ENCODE measurements at regions not wholly inside any gene's neighbourhood (a gene's known extent, or its start where the extent isn't known, plus 50 kb on each side); places are given as distances from the start of the nearest gene placed in this dataset.
"Not testable (repeated sequence)": the region's sequence is repeated elsewhere in the genome, so short reads cannot be mapped to it uniquely, and the experiment has no call there.

GRCh38 chr14:30158299-30158698, 230.7 kb upstream of the PRKD1 start:
- DNase-seq, result no peak

DNA sequence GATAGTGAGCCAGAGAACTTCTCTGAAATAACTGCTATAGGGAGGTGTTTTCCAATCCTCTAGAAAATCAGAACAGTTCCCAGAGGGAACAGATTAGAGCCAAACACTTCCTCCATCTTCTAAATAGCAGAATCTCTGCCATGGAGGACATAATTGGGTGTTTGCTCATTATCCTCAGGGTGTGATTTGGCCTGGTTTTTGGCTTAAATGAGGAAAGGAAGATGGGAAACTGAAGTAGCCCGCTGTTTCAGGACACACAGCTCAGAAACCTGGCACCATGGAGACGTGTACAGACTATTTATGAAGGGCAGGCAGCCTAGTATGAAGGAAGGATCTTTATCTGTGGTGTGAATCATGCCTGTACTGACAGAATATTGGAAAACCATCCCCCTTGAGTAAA, 231.7 kb upstream of the PRKD1 start:
- no peak for DNase-seq

DNA sequence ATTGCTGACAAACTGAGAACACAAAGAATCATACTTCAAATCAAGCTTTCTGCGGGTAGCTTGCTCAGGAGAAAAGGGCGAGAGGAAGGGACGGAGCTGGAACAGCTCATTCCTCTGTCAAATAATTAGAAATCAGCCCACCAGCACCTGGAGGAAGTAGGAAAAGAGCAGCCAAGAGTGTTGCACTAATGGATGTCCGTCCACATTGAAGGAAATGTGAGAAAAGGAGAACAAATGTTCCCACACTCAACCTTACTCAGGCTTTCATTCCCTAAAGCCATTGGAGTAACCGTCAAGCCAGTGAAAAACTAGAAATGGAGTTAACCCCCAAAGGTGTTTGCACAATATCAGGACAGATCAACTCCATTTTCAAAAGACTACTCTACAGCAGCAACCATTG, 233.0 kb upstream of the PRKD1 start:
- DNase-seq, result no peak

DNA sequence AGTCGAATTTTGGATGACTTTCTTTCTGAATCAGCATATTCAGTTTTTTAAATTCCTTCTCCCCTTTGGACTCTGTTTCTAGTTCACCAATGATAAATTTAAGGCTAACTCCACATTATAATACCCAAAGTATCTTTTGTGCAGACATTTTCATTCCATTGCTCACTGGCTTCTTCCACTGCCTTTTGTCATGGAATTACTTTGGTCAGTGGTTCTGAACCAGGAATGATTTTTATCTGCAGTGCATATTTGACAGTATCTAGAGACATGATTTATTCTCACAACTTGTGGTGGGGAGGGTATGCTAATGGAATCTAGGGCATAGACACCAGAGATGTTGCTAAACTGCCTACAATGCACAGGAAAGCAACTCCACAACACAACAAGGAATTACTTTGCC, 234.4 kb upstream of the PRKD1 start:
- no peak for DNase-seq

DNA sequence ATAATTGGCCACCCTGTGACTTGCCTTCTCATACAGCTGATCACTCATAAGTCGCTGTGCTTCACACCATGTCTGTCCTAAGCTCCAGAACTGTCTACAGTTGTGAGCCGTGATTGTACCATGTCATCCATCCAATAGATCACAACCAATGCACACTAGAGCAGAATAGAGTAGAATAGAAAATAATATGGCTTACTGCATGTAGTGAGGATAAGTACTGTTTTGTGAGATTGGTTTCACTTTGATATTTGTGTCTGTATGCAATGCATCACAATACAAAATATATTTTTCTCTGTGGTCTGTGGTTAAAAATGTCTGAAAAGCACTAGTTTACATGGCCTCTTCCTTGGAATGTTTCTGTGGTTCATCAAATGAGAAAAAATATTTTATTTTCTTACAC, 237.6 kb upstream of the PRKD1 start:
- DNase-seq, result no peak

GRCh38 chr14:30177781-30178180, 250.1 kb upstream of the PRKD1 start:
- no peak for DNase-seq

- no peak for DNase-seq
These were observed 251.9 kb upstream of the PRKD1 start for GRCh38 chr14:30179381-30180130.

DNA sequence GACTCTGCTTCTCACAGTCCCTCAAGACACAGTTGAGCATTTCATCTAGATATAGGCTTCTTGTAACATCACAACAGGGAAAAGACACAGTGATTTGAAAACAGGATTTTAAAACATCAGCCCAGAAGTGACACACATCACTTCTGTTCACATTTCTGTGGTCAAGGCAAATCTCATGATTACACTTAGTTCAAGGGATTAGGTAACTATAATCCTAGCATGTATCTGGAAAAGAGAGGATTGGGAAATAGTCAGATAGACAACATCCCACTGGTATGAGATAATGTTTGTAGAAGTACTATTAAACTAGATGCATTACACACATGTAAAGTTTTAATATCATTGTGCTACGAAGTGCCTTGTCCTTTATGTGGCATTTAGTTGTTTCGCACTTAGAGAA, 252.6 kb upstream of the PRKD1 start:
- no peak for DNase-seq

DNA sequence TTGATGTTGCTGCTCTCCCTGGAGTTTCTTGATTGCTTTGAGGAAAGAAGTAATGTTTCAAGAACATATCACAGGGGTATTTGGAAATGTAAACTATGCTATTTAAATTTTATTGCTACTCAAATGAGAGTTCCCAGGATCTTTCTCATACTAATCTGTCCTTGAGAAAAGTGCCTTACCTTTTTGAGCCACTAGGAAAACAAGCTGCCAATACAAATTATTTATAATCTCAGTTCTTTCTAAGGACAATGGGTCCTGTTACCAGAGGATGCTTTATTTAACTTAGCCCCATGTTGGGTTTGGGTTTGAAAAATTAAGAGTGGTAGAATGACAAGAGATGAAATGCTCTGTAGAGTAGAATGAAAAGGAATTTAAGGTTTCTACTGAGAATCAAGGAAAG, 258.2 kb upstream of the PRKD1 start:
- DNase-seq, result no peak

DNA sequence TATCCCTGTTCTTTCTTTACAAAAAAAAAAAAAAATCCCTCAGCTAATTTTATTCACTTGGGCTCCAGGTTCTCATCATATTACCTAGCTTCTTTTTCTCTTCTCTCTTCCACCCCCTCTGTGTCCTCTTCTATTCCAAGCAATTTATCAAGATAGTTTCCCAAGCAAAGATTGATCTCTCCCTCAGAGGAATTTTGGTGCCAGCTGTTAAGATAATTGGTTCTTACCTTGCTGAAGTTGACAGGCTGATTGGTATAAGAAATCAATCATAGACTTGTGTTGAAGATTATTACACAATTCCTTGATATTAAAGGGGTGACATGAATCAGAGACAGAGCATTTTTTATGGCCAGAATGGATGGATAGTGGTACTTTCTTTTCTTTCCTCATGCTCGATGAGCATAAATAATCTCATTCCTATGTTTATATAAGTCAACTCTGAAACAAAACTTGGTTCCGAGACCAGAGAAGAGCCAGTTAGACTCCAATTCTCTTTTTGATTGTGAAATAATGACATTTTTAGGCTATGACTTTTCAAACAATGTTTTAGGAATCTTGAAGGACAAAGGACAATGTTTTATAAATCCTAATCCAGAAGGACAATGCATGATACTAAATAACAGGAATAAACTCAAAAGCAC, 264.1 kb upstream of the PRKD1 start:
- DNase-seq, result no peak

GRCh38 chr14:30193101-30193500, 265.5 kb upstream of the PRKD1 start:
- DNase-seq, result no peak

DNA sequence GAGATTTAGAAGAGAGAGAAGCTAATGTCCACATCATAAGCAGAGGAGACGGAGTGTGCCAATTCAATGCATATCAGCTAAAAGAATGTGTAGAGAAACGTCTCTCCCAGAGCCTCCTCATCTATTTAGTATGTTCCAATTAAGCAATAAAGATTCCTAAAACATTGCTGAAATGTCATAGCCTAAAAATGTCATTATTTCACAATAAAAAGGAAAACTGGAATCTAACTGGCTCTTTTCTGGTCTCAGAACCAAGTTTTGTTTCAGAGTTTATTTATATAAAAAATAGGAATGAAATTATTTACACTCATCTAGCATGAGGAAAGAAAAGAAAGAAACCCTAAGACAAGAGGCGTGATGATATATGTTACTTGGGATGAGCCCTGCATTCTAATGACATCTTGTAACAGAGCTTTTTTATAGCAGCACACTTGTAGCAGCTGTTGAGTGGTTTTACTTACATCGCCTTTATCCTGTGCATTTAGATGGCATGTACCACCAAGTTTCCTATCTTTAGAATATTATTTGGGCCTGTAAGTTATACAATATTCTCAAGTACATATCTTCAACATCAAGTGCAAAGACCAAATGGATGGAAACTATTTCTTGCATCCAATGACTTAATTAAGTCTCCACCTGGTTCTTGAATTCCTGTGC, 266.3 kb upstream of the PRKD1 start:
- DNase-seq, result no peak

GRCh38 chr14:30194741-30195148, 267.1 kb upstream of the PRKD1 start:
- no peak for DNase-seq

DNA sequence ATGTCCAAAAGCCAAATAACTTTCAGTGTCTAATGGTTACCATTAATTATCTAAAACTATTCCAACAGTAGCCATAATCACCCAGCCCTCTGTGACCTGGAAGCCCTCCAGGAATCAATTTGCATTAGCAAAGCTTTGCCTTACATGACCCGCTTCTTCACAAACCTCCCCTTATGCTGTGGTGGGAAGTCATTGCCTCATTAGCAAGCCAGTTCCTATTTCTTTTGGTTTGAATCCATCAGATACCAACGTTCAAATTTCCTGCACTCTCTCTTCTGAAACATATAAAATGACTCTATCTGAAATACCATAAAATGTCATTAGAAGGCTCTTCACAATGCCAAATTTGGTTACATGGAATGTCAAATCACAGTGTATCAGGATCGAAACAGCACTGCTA, 268.3 kb upstream of the PRKD1 start:
- peak in 3 of 51 donors; percentile 1 to 22 (median 2) for DNase-seq

DNA sequence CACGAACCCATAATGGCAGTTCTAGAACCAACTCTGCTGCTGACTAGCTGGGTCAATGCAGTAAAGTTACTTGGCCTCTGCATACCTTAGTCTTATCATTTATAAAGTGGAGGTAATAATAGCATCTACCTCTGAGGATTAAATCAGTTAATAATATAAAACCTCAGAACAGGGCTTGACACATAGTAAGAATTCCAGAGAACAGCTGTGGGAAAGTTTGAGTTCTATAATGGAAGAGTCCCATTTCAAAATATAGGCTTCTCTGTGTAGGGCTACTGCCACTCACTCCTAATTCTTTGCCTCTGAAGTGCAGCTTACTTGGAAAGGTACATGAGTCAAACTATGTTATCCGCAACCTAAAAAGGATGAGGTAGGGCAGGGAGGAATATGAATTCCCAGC, 269.2 kb upstream of the PRKD1 start:
- no peak for DNase-seq

DNA sequence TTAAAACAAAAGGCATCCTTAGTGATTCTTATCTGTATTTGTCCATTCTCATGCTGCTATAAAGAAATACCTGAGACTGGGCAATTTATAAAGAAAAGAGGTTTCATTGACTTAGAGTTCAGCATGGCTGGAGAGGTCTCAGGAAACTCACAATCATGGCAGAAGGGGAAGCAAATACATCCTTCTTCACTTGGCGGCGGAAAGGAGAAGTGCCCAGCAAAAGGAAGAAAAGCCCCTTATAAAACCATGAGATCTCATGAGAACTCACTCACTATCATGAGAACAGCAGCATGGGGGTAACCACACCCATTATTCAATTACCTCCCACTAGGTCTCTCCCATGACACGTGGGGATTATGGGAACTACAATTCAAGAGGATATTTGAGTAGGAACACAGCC, 271.1 kb upstream of the PRKD1 start:
- not testable (repeated sequence) for DNase-seq

- DNase-seq, result no peak
These were observed 276.9 kb upstream of the PRKD1 start for GRCh38 chr14:30204431-30204980.

- no peak for DNase-seq
These were observed 281.5 kb upstream of the PRKD1 start for GRCh38 chr14:30209136-30209535.

DNA sequence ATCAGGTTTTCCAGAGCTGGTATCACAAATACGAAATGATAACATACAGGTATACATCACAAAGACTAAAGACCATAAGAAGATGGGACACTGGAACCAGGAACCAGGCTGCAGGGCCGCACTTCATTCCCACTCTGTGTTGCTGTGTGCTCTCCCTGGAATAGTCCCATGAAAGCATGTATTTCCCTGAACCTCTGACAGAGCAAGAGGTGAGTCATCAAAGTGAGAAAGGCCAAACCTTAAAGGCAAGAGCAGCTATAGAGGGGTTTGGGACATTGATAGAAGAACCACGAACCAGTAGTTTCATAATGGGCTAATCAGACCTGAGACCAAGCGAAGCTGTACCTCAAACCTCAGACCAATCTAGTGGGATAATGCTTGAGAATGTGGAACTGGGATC, 283.0 kb upstream of the PRKD1 start:
- DNase-seq, result no peak

DNA sequence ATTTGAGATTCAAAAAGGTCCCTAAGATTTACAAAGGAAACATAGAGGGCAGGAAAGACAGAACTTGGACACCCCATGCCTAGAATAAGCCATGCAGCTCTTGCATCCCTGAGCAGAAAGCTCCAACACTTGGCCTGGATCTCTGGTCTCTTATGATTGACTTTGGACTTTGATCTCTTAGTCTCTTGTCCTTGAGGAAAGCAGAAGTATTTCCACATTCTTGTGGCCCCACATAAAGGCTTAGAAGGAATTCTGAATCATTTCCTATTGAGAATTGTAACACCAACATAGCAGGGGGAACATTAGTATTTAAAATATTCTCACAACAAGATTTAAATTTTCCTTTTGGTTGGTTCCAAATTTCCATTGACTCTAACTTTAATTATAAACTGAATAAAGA, 283.7 kb upstream of the PRKD1 start:
- DNase-seq, result no peak

DNA sequence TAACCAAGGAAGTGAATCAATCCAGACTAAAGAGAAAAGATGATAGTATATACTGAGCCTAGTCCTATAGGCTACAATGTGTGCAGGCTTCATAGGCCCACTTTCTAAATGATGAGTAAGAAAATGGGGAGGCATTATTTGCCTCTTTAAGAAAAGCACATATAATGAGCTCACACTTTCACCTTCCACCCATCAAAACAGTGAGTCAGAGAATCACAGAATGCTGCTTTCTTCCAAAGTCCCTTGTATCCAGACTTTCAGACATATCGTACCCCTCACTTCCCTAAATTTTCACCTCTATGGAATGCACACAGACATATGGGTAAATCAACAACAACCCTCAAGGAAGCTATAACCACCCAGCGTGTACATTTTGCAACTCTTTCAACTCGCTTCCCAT, 286.4 kb upstream of the PRKD1 start:
- no peak for DNase-seq

- DNase-seq, result peak in 10 of 51 donors; percentile 3 to 63 (median 6)
These were observed 286.9 kb upstream of the PRKD1 start for GRCh38 chr14:30214461-30215090.
